ENCODE measurements at regions not wholly inside any gene's neighbourhood (a gene's known extent, or its start where the extent isn't known, plus 50 kb on each side); places are given as distances from the start of the nearest gene placed in this dataset.

GRCh38 chr13:79267560-79267959 lies 138.5 kb downstream of the RBM26 start:
- Mint-ChIP-seq H3K27ac (no peak overlapping the region), H3K4me1 (no peaks in the 10 kb centered on the region), H3K4me3 (no peak overlapping the region), H3K27me3 (peaks cover 2% of the 10 kb centered on the region), H3K9me3 (peaks cover 4% of the 10 kb centered on the region), H3K36me3 (peaks cover 2% of the 10 kb centered on the region)
- DNase-seq (ENCODE audit: low spot score in 2 of 2) (no peak), ATAC-seq (ENCODE audit: low read depth) (no peak)

GRCh38 chr13:79258489-79258888 lies 147.6 kb downstream of the RBM26 start:
- H3K4me3 Mint-ChIP-seq, result no peak overlapping the region
- no peak for DNase-seq (ENCODE audit: low spot score in 2 of 2)
- H3K27ac Mint-ChIP-seq, result no peak overlapping the region

GRCh38 chr13:79246578-79246949 lies 159.5 kb downstream of the RBM26 start:
- Mint-ChIP-seq H3K36me3 (no peaks in the 10 kb centered on the region), H3K4me3 (no peak overlapping the region), H3K9me3 (no peaks in the 10 kb centered on the region), H3K27ac (no peak overlapping the region), H3K4me1 (peaks cover 10% of the 10 kb centered on the region), H3K27me3 (peaks cover 2% of the 10 kb centered on the region)
- peak in 1 of 2 donors; percentile 11 for DNase-seq (ENCODE audit: low spot score in 2 of 2)
- ATAC-seq (ENCODE audit: low read depth), result peak; percentile 56

More at GRCh38 chr13:79258489-79258888, 147.6 kb downstream of the RBM26 start:
- Mint-ChIP-seq H3K36me3 (no peaks in the 10 kb centered on the region), H3K4me1 (no peaks in the 10 kb centered on the region), H3K9me3 (no peaks in the 10 kb centered on the region), H3K27me3 (peaks cover 2% of the 10 kb centered on the region)
- no peak for ATAC-seq (ENCODE audit: low read depth)

GRCh38 chr13:79245937-79246577 lies 160.0 kb downstream of the RBM26 start:
- ATAC-seq (ENCODE audit: low read depth) (no peak), DNase-seq (ENCODE audit: low spot score in 2 of 2) (no peak)
- peaks cover 2% of the 10 kb centered on the region for H3K27me3 Mint-ChIP-seq
- H3K4me1 Mint-ChIP-seq, result peaks cover 10% of the 10 kb centered on the region
- H3K27ac Mint-ChIP-seq, result no peak overlapping the region
- H3K36me3 Mint-ChIP-seq, result no peaks in the 10 kb centered on the region
- H3K9me3 Mint-ChIP-seq, result no peaks in the 10 kb centered on the region
- H3K4me3 Mint-ChIP-seq, result no peak overlapping the region

GRCh38 chr13:79241697-79242096 lies 164.4 kb downstream of the RBM26 start:
- no peak for DNase-seq (ENCODE audit: low spot score in 2 of 2)
- ATAC-seq (ENCODE audit: low read depth), result no peak
- Mint-ChIP-seq H3K27me3 (peaks cover 2% of the 10 kb centered on the region), H3K4me1 (peaks cover 14% of the 10 kb centered on the region), H3K4me3 (no peak overlapping the region), H3K9me3 (no peaks in the 10 kb centered on the region), H3K36me3 (no peaks in the 10 kb centered on the region), H3K27ac (no peak overlapping the region)

- Mint-ChIP-seq H3K4me3 (no peak overlapping the region), H3K36me3 (peaks cover 3% of the 10 kb centered on the region), H3K4me1 (peaks cover 4% of the 10 kb centered on the region), H3K27ac (no peak overlapping the region), H3K27me3 (no peaks in the 10 kb centered on the region), H3K9me3 (peaks cover 4% of the 10 kb centered on the region)
- DNase-seq (ENCODE audit: low spot score in 2 of 2), result no peak
- no peak for ATAC-seq (ENCODE audit: low read depth)
Observed at GRCh38 chr13:79237981-79238380, 168.1 kb downstream of the RBM26 start.

- Mint-ChIP-seq H3K27me3 (no peaks in the 10 kb centered on the region), H3K36me3 (peaks cover 3% of the 10 kb centered on the region), H3K27ac (no peak overlapping the region), H3K4me3 (no peak overlapping the region), H3K9me3 (peaks cover 4% of the 10 kb centered on the region), H3K4me1 (peaks cover 2% of the 10 kb centered on the region)
- ATAC-seq (ENCODE audit: low read depth), result no peak
- no peak for DNase-seq (ENCODE audit: low spot score in 2 of 2)
Observed at GRCh38 chr13:79231887-79232286, 174.2 kb downstream of the RBM26 start.

- peaks cover 4% of the 10 kb centered on the region for H3K4me1 Mint-ChIP-seq
- no peak for DNase-seq (ENCODE audit: low spot score in 2 of 2)
- no peaks in the 10 kb centered on the region for H3K36me3 Mint-ChIP-seq
- H3K27me3 Mint-ChIP-seq, result no peaks in the 10 kb centered on the region
- H3K9me3 Mint-ChIP-seq, result no peaks in the 10 kb centered on the region
- no peak overlapping the region for H3K27ac Mint-ChIP-seq
- no peak for ATAC-seq (ENCODE audit: low read depth)
- no peak overlapping the region for H3K4me3 Mint-ChIP-seq
Observed at GRCh38 chr13:79229761-79230160, 176.3 kb downstream of the RBM26 start.

- Mint-ChIP-seq H3K36me3 (no peaks in the 10 kb centered on the region), H3K4me3 (no peak overlapping the region), H3K27me3 (no peaks in the 10 kb centered on the region), H3K9me3 (no peaks in the 10 kb centered on the region), H3K4me1 (peaks cover 4% of the 10 kb centered on the region), H3K27ac (no peak overlapping the region)
- DNase-seq (ENCODE audit: low spot score in 2 of 2) (no peak), ATAC-seq (ENCODE audit: low read depth) (no peak)
Observed at GRCh38 chr13:79228972-79229371, 177.1 kb downstream of the RBM26 start.

GRCh38 chr13:79227418-79227817 lies 178.6 kb downstream of the RBM26 start:
- no peaks in the 10 kb centered on the region for H3K36me3 Mint-ChIP-seq
- DNase-seq (ENCODE audit: low spot score in 2 of 2), result no peak
- no peak overlapping the region for H3K4me3 Mint-ChIP-seq
- peaks cover 4% of the 10 kb centered on the region for H3K4me1 Mint-ChIP-seq
- ATAC-seq (ENCODE audit: low read depth), result peak; percentile 53
- peaks cover 2% of the 10 kb centered on the region for H3K27me3 Mint-ChIP-seq
- H3K9me3 Mint-ChIP-seq, result no peaks in the 10 kb centered on the region
- no peak overlapping the region for H3K27ac Mint-ChIP-seq

- H3K27me3 Mint-ChIP-seq, result peaks cover 2% of the 10 kb centered on the region
- no peaks in the 10 kb centered on the region for H3K36me3 Mint-ChIP-seq
- ATAC-seq (ENCODE audit: low read depth) (no peak), DNase-seq (ENCODE audit: low spot score in 2 of 2) (no peak)
- H3K9me3 Mint-ChIP-seq, result no peaks in the 10 kb centered on the region
- H3K4me1 Mint-ChIP-seq, result peaks cover 4% of the 10 kb centered on the region
- H3K4me3 Mint-ChIP-seq, result no peak overlapping the region
- no peak overlapping the region for H3K27ac Mint-ChIP-seq
Observed at GRCh38 chr13:79226938-79227337, 179.1 kb downstream of the RBM26 start.

GRCh38 chr13:79226250-79226649 lies 179.8 kb downstream of the RBM26 start:
- no peak for DNase-seq (ENCODE audit: low spot score in 2 of 2)
- Mint-ChIP-seq H3K27ac (no peak overlapping the region), H3K27me3 (peaks cover 2% of the 10 kb centered on the region)

GRCh38 chr13:79225487-79226232 lies 180.4 kb downstream of the RBM26 start:
- Mint-ChIP-seq H3K27ac (no peak overlapping the region), H3K4me3 (no peak overlapping the region), H3K27me3 (peaks cover 2% of the 10 kb centered on the region), H3K36me3 (no peaks in the 10 kb centered on the region), H3K9me3 (no peaks in the 10 kb centered on the region), H3K4me1 (peaks cover 4% of the 10 kb centered on the region)
- ATAC-seq (ENCODE audit: low read depth), result no peak
- DNase-seq (ENCODE audit: low spot score in 2 of 2), result no peak

More at GRCh38 chr13:79226250-79226649, 179.8 kb downstream of the RBM26 start:
- ATAC-seq (ENCODE audit: low read depth), result no peak
- H3K9me3 Mint-ChIP-seq, result no peaks in the 10 kb centered on the region
- peaks cover 4% of the 10 kb centered on the region for H3K4me1 Mint-ChIP-seq
- H3K36me3 Mint-ChIP-seq, result no peaks in the 10 kb centered on the region
- H3K4me3 Mint-ChIP-seq, result no peak overlapping the region

GRCh38 chr13:79222427-79223205 lies 183.4 kb downstream of the RBM26 start:
- Mint-ChIP-seq H3K9me3 (no peaks in the 10 kb centered on the region), H3K27me3 (peaks cover 6% of the 10 kb centered on the region), H3K27ac (no peak overlapping the region), H3K4me1 (peaks cover 4% of the 10 kb centered on the region), H3K36me3 (no peaks in the 10 kb centered on the region), H3K4me3 (no peak overlapping the region)
- DNase-seq (ENCODE audit: low spot score in 2 of 2) (no peak), ATAC-seq (ENCODE audit: low read depth) (no peak)
